ENCODE measurements at regions not wholly inside any gene's neighbourhood (a gene's known extent, or its start where the extent isn't known, plus 50 kb on each side); places are given as distances from the start of the nearest gene placed in this dataset.

- no peak for TF ChIP-seq ETV6 (IDR thresholded peaks at IDR 0.05; ENCODE audit: borderline replicate concordance in 1 of 2, low read depth in 2 of 2, low read length in 1 of 2)
- no peak for TF ChIP-seq ETV6 (CRISPR knock-in tag; IDR thresholded peaks at IDR 0.05; ENCODE audit: borderline replicate concordance)
- TF ChIP-seq SRF (CRISPR knock-in tag; IDR thresholded peaks at IDR 0.05): no peak
- TF ChIP-seq SIN3A (IDR thresholded peaks at IDR 0.05; ENCODE audit: borderline replicate concordance in 2 of 2, control insufficient read depth in 1 of 2, low read depth in 2 of 2, low read length in 2 of 2): no peak
- TF ChIP-seq TSC22D4 (tag; IDR thresholded peaks at IDR 0.05): no peak
- TF ChIP-seq TBP (optimal IDR thresholded peaks at IDR 0.05; ENCODE audit: low read depth, low read length): no peak
- no peak for TF ChIP-seq KLF1 (tag; IDR thresholded peaks at IDR 0.05)
- no peak for TF ChIP-seq NR2F6 (CRISPR knock-in tag; IDR thresholded peaks at IDR 0.05)
Measured at GRCh38 chr20:12180107-12180661, 262.5 kb downstream of the BTBD3 start (continued).

DNA sequence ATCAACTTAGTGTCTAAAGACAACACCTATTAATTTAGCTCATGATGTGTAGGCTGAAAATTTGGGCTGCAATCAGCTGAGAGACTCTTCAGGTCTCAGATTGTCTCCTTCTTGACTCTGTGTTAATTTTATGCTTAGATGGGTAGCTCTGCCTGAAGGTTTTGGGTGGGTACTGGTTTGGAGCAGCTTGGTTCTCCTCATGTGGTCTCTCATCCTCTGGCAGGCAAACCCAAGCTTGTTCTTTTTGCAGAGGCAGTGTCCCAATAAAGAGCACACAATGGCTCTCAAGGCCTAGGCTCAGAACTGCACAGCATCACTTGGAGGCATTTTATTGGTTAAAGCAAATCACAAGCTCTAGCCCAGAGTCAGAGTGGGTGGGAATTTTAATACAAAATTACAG is 280.6 kb downstream of the BTBD3 start:
- intact Hi-C loops (cut with micrococcal nuclease): no loop called here
- Histone ChIP-seq H2AFZ (ENCODE audit: low read depth, low read length) (no peak overlapping the region), H3K9me3 (replicated peaks; ENCODE audit: control insufficient read depth, insufficient read depth, low read depth, low read length) (no peaks in the 10 kb centered on the region), H3K9me1 (ENCODE audit: control insufficient read depth, insufficient read depth, low read length) (no peaks in the 10 kb centered on the region), H3K27ac (ENCODE audit: extremely low read depth, low read depth, low read length) (no peak overlapping the region), H3K79me2 (ENCODE audit: control insufficient read depth, insufficient read depth, low read length) (no peaks in the 10 kb centered on the region), H3K27me3 (ENCODE audit: control insufficient read depth in 2 of 2, insufficient read depth in 2 of 2, low read length in 2 of 2) (no peaks in the 10 kb centered on the region), H3K4me1 (replicated peaks in 1 of 2; ENCODE audit: control insufficient read depth in 2 of 2, insufficient read depth in 2 of 2, low read length in 2 of 2) (no peaks in the 10 kb centered on the region), H3K36me3 (ENCODE audit: control insufficient read depth, insufficient read depth, low read length) (no peaks in the 10 kb centered on the region), H4K20me1 (replicated peaks; ENCODE audit: control insufficient read depth, insufficient read depth, low read length) (no peaks in the 10 kb centered on the region), H3K4me2 (ENCODE audit: insufficient read depth, low read length) (no peak overlapping the region), H3K9ac (ENCODE audit: insufficient read depth in 1 of 2, low read depth in 2 of 2, low read length in 2 of 2) (no peak overlapping the region), H3K4me3 (no peak overlapping the region)
- ATAC-seq (no peak), DNase-seq (ENCODE audit: extremely low read depth in 1 of 4, low spot score in 3 of 4) (no peak), FAIRE-seq (no peak)
- no TSS peak for BruUV-seq (replicated peaks)
- POLR2A ChIA-PET: no interaction called here
- CTCF ChIA-PET (ENCODE audit: low intra/inter-chr PET ratio): no interaction called here
- in situ Hi-C loops (cut with MboI): no loop called here
- no peak for TF ChIP-seq ZBTB49 (CRISPR knock-in tag; IDR thresholded peaks at IDR 0.05; ENCODE audit: borderline replicate concordance)
- TF ChIP-seq EHMT2 (IDR thresholded peaks at IDR 0.05): no peak
- TF ChIP-seq ZNF830 (CRISPR knock-in tag; IDR thresholded peaks at IDR 0.05): no peak
- TF ChIP-seq SIX5 (IDR thresholded peaks at IDR 0.05; ENCODE audit: borderline replicate concordance in 1 of 2, insufficient read depth in 1 of 2, low read depth in 1 of 2, low read length in 2 of 2): no peak
- no peak for TF ChIP-seq CC2D1A (IDR thresholded peaks at IDR 0.05)
- no peak for TF ChIP-seq SPI1 (IDR thresholded peaks at IDR 0.05; ENCODE audit: borderline replicate concordance, low read depth, low read length)
- no peak for TF ChIP-seq LEF1 (IDR thresholded peaks at IDR 0.05)
- TF ChIP-seq SNAPC5 (CRISPR knock-in tag; IDR thresholded peaks at IDR 0.05): no peak
- no peak for TF ChIP-seq HMG20A (CRISPR knock-in tag; conservative IDR thresholded peaks at IDR 0.05)
- no peak for TF ChIP-seq NR2C2 (CRISPR knock-in tag; IDR thresholded peaks at IDR 0.05)
- no peak for TF ChIP-seq NR2C2 (tag; IDR thresholded peaks at IDR 0.05)
- TF ChIP-seq RB1 (IDR thresholded peaks at IDR 0.05; ENCODE audit: low read depth): no peak
